ENCODE measurements at regions not wholly inside any gene's neighbourhood (a gene's known extent, or its start where the extent isn't known, plus 50 kb on each side); places are given as distances from the start of the nearest gene placed in this dataset.

DNA sequence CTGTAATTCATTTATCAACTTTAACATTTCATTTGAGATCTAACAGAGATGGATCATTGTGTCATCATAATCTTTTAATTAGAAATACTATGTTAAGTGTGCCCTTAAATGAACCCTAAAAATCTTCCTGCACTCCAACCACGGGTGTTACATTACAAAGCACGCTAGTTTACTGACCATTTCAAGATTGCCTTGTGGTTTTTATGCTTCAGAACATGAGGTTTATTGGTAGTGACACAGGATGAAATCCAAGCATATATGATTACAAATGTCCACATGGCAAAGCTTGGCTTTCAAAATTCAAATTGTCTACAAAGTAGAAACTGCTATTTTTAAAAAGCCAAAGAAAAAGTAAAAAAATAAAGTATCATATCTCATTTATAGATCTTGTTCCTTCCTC is 190.4 kb upstream of the USP25 start:
- FAIRE-seq (no peak), DNase-seq (ENCODE audit: insufficient read length, low spot score) (no peak)
- TF ChIP-seq PAX5 (IDR thresholded peaks at IDR 0.05; ENCODE audit: insufficient read depth, low read length, severe bottlenecking) (no peak), SPI1 (IDR thresholded peaks at IDR 0.05; ENCODE audit: low read depth, low read length) (no peak), POLR2AphosphoS5 (IDR thresholded peaks at IDR 0.05; ENCODE audit: low read depth, low read length) (no peak), POU2F2 (IDR thresholded peaks at IDR 0.05; ENCODE audit: low read depth, low read length) (no peak), POLR2A (IDR thresholded peaks at IDR 0.05; ENCODE audit: low read depth, low read length) (no peak), TAF1 (IDR thresholded peaks at IDR 0.05; ENCODE audit: low read depth, low read length) (no peak)

DNA sequence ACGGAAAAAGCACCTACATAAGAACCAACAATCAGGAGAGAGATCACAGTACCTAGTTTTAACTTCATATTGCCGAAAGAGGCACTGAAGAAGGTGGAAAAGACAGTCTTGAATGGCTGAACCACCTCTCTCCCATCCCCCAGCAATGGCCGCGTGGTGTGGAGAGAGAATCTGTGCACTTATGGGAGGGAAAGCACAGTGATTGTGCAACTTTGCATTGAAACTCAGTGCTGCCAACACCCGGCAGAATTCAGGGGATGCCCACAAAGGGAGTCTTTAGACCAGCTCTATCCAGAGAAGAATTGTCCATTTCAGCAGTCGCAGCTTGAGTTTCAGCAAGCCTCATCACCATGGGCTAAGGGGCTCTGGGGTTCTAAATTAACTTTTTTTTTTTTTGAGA is 186.3 kb upstream of the USP25 start:
- TF ChIP-seq POU2F2 (IDR thresholded peaks at IDR 0.05; ENCODE audit: low read depth, low read length): no peak
- TF ChIP-seq POLR2A (IDR thresholded peaks at IDR 0.05; ENCODE audit: low read depth, low read length): no peak
- no peak for TF ChIP-seq SPI1 (IDR thresholded peaks at IDR 0.05; ENCODE audit: low read depth, low read length)
- no peak for TF ChIP-seq TAF1 (IDR thresholded peaks at IDR 0.05; ENCODE audit: low read depth, low read length)
- TF ChIP-seq PAX5 (IDR thresholded peaks at IDR 0.05; ENCODE audit: insufficient read depth, low read length, severe bottlenecking): no peak
- TF ChIP-seq POLR2AphosphoS5 (IDR thresholded peaks at IDR 0.05; ENCODE audit: low read depth, low read length): no peak
- FAIRE-seq (no peak), DNase-seq (ENCODE audit: insufficient read length, low spot score) (no peak)

DNA sequence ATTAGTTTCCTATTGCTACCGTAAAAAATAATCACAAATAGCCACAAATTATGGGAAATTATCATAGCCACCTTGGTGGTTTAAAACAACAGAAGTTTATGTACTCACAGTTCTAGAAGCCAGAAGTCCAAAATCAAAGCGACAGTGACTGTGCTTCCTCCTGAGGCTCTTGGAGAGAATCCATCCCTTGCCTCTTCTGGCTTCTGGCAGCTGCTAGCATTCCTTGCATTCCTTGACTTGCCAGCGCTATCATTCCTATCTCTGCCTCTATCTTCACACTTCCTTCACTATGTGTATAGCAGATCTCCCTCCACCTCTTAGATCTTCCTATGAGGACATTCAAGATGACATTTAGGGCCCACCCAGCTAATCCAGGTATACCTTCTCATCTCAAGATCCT is 180.1 kb upstream of the USP25 start:
- TF ChIP-seq PAX5 (IDR thresholded peaks at IDR 0.05; ENCODE audit: insufficient read depth, low read length, severe bottlenecking) (no peak), TAF1 (IDR thresholded peaks at IDR 0.05; ENCODE audit: low read depth, low read length) (no peak), SPI1 (IDR thresholded peaks at IDR 0.05; ENCODE audit: low read depth, low read length) (no peak), POLR2A (IDR thresholded peaks at IDR 0.05; ENCODE audit: low read depth, low read length) (no peak), POU2F2 (IDR thresholded peaks at IDR 0.05; ENCODE audit: low read depth, low read length) (no peak), POLR2AphosphoS5 (IDR thresholded peaks at IDR 0.05; ENCODE audit: low read depth, low read length) (no peak)
- FAIRE-seq (no peak), DNase-seq (ENCODE audit: insufficient read length, low spot score) (no peak)

DNA sequence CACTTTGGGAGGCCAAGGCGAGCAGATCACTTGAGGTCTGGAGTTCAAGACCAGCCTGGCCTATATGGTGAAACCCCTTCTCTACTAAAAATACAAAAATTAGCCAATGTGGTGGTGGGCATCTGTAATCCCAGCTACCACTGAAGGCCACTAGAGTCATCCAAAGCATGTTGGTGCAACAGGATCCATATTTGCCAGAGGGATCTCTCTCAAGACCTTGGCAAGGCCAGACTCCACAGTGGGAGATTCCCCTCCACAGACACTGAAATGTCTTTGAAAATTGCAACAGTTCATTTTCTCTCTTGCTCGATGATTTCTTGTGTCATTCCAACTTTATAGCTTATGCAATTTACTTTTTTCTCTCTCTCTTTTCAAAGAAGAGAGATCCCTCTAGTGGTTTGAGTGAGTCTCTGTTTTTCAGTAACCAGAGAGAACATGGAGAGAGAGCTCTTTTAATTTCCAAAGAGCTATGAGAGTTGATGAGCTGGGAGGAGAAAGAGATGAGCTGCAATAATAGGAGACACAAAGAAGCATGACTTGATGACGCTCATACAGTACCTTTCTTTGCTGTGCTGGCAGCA is 176.8 kb upstream of the USP25 start:
- no peak for FAIRE-seq
- TF ChIP-seq PAX5 (IDR thresholded peaks at IDR 0.05; ENCODE audit: insufficient read depth, low read length, severe bottlenecking): no peak
- TF ChIP-seq POLR2A (IDR thresholded peaks at IDR 0.05; ENCODE audit: low read depth, low read length): no peak
- no peak for DNase-seq (ENCODE audit: insufficient read length, low spot score)

DNA sequence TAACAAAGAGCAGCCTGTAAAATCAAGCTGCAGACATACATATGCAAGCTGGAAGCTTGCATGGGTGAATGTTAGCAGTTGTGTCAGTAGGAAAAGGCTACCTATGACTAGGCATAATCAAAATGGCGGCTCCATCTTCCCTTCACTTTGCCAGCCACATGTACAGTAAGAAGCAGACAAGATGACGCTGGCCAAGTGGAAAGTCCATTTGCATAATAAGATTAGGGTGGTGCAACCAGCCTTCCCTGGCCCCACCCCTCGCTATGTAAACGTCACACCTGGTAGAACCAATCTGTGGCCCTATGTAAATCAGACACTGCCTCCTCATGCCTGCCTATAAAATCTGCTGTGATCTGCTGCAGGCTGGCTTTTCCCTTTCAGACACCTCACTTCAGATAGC is 171.9 kb upstream of the USP25 start:
- DNase-seq (ENCODE audit: insufficient read length, low spot score): no peak

DNA sequence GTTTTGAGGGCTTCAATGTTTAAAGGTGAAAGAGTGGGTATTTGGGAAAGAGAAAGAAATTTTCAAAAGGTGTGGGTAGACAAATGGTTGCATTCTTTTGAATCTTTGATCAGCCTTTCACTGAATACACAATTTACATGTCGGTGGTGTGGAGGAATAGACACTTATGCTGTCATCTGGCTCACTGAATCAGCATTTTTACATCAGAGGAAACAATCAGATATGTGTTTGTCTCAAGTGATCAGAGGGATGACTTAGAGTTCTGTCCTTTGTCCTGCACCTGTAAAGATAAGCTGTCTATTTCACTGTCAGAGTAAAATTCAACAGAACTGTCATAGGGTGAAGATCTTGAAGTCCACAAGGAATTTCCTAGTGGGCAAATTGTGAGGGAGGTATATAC is 170.9 kb upstream of the USP25 start:
- TF ChIP-seq PAX5 (IDR thresholded peaks at IDR 0.05; ENCODE audit: insufficient read depth, low read length, severe bottlenecking): no peak
- TF ChIP-seq SPI1 (IDR thresholded peaks at IDR 0.05; ENCODE audit: low read depth, low read length): no peak
- no peak for TF ChIP-seq POU2F2 (IDR thresholded peaks at IDR 0.05; ENCODE audit: low read depth, low read length)
- TF ChIP-seq POLR2AphosphoS5 (IDR thresholded peaks at IDR 0.05; ENCODE audit: low read depth, low read length): no peak
- TF ChIP-seq TAF1 (IDR thresholded peaks at IDR 0.05; ENCODE audit: low read depth, low read length): no peak
- no peak for TF ChIP-seq POLR2A (IDR thresholded peaks at IDR 0.05; ENCODE audit: low read depth, low read length)
- no peak for FAIRE-seq
- no peak for DNase-seq (ENCODE audit: insufficient read length, low spot score)

More for the DNA sequence above, 171.9 kb upstream of the USP25 start:
- no peak for FAIRE-seq
- TF ChIP-seq POU2F2 (IDR thresholded peaks at IDR 0.05; ENCODE audit: low read depth, low read length) (no peak), POLR2A (IDR thresholded peaks at IDR 0.05; ENCODE audit: low read depth, low read length) (no peak), SPI1 (IDR thresholded peaks at IDR 0.05; ENCODE audit: low read depth, low read length) (no peak), PAX5 (IDR thresholded peaks at IDR 0.05; ENCODE audit: insufficient read depth, low read length, severe bottlenecking) (no peak), TAF1 (IDR thresholded peaks at IDR 0.05; ENCODE audit: low read depth, low read length) (no peak)

DNA sequence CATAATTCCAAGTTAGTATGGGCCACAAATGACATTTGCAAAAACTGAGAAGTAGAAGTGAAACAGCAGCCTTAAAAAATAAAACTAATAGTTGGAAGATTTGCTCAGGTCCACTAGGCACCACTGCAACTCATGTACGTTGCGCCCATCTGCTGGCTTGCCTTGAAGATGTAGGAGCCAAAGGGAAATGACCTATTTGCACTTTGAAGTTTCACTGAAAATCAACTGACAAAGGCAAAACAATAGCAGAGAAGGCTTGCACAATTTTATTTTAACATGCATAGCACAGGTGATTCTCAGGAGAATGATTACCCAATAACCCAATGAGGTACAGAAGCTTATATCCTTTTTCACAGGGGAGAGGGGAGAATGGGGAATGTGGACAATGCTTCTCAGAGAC is 170.1 kb upstream of the USP25 start:
- DNase-seq (ENCODE audit: insufficient read length, low spot score): no peak
- no peak for TF ChIP-seq TAF1 (IDR thresholded peaks at IDR 0.05; ENCODE audit: low read depth, low read length)
- TF ChIP-seq PAX5 (IDR thresholded peaks at IDR 0.05; ENCODE audit: insufficient read depth, low read length, severe bottlenecking): no peak
- TF ChIP-seq SPI1 (IDR thresholded peaks at IDR 0.05; ENCODE audit: low read depth, low read length): no peak
- TF ChIP-seq POLR2AphosphoS5 (IDR thresholded peaks at IDR 0.05; ENCODE audit: low read depth, low read length): no peak
- TF ChIP-seq POU2F2 (IDR thresholded peaks at IDR 0.05; ENCODE audit: low read depth, low read length): no peak
- TF ChIP-seq POLR2A (IDR thresholded peaks at IDR 0.05; ENCODE audit: low read depth, low read length): no peak
- FAIRE-seq: no peak

DNA sequence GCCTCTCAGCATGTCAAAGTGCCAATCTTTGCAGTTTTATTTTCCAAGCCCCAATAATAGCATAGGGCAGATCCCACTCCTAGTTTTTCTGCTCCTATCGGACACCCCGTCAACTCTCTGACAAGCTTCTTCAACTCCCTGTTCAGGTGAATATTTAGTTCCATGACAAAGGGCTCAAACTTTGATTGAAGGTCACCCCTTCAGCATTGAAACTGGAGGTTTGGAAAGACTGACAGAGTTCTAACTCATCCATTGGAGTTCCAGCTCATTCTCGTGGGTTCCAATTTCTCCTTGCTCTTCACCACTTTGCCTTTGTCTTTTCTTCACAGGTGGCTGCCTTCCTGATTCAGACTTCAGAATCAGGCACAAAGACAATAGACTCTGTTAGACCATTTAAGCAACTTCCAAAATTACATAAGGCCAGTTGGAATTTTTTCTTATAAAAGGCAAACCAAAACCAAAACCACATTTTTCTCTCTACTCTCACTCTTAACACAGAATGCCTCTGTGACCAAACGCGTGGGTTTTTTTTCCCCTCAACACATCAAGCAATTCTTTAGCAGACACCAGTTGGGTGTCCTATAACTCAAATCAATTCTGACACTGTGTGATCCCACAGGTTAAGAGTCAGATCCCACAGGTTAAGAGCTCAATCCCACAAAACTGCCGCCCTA is 169.3 kb upstream of the USP25 start:
- no peak for TF ChIP-seq POLR2A (IDR thresholded peaks at IDR 0.05; ENCODE audit: low read depth, low read length)
- TF ChIP-seq TAF1 (IDR thresholded peaks at IDR 0.05; ENCODE audit: low read depth, low read length): no peak
- no peak for TF ChIP-seq POU2F2 (IDR thresholded peaks at IDR 0.05; ENCODE audit: low read depth, low read length)
- TF ChIP-seq PAX5 (IDR thresholded peaks at IDR 0.05; ENCODE audit: insufficient read depth, low read length, severe bottlenecking): no peak
- no peak for TF ChIP-seq SPI1 (IDR thresholded peaks at IDR 0.05; ENCODE audit: low read depth, low read length)
- TF ChIP-seq POLR2AphosphoS5 (IDR thresholded peaks at IDR 0.05; ENCODE audit: low read depth, low read length): no peak
- DNase-seq (ENCODE audit: insufficient read length, low spot score) (no peak), FAIRE-seq (no peak)

DNA sequence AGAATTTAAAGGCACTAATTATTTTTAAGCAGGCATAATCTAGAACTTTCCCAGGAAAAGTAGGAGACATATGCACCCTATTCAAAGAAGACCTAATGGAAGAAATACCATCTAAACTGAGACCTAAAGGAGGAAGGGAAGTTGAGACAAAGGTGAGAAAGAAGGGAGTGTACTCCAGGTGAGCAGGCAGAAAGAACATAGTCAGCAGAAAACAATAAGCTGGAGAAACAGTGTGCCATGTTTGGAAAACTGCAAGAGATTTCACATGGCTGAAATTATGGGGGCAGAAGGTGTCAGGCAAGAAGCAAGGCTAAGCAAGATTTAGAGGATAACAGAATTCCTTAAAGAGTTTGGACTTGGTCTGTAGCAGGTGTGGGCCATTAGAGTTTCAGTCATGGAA is 167.0 kb upstream of the USP25 start:
- FAIRE-seq (no peak), DNase-seq (ENCODE audit: insufficient read length, low spot score) (no peak)
- TF ChIP-seq POLR2A (IDR thresholded peaks at IDR 0.05; ENCODE audit: low read depth, low read length): no peak
- no peak for TF ChIP-seq POU2F2 (IDR thresholded peaks at IDR 0.05; ENCODE audit: low read depth, low read length)
- TF ChIP-seq SPI1 (IDR thresholded peaks at IDR 0.05; ENCODE audit: low read depth, low read length): no peak
- no peak for TF ChIP-seq TAF1 (IDR thresholded peaks at IDR 0.05; ENCODE audit: low read depth, low read length)
- no peak for TF ChIP-seq POLR2AphosphoS5 (IDR thresholded peaks at IDR 0.05; ENCODE audit: low read depth, low read length)
- no peak for TF ChIP-seq PAX5 (IDR thresholded peaks at IDR 0.05; ENCODE audit: insufficient read depth, low read length, severe bottlenecking)

DNA sequence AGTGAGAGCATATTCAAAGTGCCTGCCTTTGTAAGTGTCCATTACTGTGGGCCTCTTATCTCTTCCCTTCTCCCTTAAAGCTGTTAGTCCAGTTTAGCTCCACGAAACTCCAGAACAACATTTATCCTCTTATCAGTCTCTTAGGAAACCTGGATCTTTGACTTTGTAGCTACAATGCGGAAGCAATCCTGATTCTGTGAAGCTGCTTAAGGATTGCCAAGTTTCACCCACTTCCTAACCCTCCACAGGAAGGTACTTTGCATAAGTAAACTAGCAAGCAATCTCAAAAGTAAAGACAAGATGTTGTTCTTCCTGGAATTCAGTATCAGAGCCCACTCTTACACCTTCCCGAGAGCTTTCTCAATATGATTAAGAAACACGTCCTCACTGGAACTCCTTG is 164.9 kb upstream of the USP25 start:
- TF ChIP-seq POLR2AphosphoS5 (IDR thresholded peaks at IDR 0.05; ENCODE audit: low read depth, low read length) (no peak), SPI1 (IDR thresholded peaks at IDR 0.05; ENCODE audit: low read depth, low read length) (no peak), PAX5 (IDR thresholded peaks at IDR 0.05; ENCODE audit: insufficient read depth, low read length, severe bottlenecking) (no peak), POU2F2 (IDR thresholded peaks at IDR 0.05; ENCODE audit: low read depth, low read length) (no peak), POLR2A (IDR thresholded peaks at IDR 0.05; ENCODE audit: low read depth, low read length) (no peak), TAF1 (IDR thresholded peaks at IDR 0.05; ENCODE audit: low read depth, low read length) (no peak)
- no peak for DNase-seq (ENCODE audit: insufficient read length, low spot score)
- FAIRE-seq: no peak
